NCI-H345 treated with DMSO at 0.1 percent for 48 hours (cell line): ENCODE measurements at regions not wholly inside any gene's neighbourhood (a gene's known extent, or its start where the extent isn't known, plus 50 kb on each side); places are given as distances from the start of the nearest gene placed in this dataset.
"Not testable (repeated sequence)": the region's sequence is repeated elsewhere in the genome, so short reads cannot be mapped to it uniquely, and the experiment has no call there.

Experiments used
- DNase-seq: peaks from one replicate; lab custom pipeline; 2025; ENCODE audit not compliant: unreplicated experiment; lab: John Stamatoyannopoulos, UW

DNA sequence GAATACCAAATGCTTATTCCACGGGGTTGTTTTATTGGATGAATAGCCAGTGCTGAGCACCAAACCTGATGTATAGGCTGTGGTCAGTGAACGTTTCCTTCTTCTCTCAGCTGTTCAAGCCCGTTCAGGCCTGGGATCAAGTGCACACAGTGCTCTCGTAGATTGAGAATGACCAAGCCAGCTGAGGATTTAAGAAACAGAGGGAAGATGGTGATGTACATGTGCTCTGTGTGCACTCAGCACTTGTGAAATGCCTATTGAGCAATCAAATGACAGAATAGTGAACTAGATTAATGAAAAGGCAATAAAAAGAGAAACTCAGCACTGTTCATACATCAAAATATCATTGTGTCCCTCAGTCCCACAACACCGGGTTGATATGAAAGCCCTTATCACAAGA lies 302.5 kb downstream of the BMPER start:
- no peak for DNase-seq

DNA sequence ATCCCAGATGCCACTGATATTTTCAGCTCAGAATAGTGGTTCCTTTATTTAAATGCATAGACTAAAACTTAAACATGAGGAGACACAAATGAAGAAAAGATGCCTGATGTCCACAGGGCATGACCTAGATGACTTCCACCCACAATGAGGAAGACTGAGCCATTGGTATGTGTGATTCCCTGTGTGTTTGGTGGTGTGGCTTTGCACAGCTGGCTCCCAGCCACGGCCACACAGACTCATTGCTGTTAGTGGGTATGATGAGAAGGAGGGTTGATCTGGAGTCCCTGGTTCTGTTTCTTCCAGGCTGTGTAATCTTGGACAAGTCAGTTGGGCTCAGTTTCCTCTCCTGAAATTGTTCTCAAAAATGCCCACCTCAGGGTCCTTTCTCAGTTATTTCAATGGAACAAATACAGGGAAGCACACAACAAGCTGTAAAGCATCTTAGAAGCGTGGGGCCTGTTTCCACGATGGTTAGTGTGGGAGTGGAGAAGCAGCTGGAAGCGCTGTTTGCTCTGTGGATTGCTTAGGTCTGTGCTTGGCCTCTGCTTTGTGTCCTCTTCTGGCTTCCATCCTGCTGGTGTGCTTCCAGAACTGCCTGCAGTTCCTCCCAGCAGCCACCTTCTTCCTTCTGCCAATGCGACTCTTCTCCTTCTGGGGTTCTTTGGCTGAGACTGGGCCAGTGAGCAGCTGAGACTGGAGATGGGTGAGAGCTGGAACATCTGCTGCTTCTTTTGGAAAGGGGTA lies 303.7 kb downstream of the BMPER start:
- no peak for DNase-seq

DNA sequence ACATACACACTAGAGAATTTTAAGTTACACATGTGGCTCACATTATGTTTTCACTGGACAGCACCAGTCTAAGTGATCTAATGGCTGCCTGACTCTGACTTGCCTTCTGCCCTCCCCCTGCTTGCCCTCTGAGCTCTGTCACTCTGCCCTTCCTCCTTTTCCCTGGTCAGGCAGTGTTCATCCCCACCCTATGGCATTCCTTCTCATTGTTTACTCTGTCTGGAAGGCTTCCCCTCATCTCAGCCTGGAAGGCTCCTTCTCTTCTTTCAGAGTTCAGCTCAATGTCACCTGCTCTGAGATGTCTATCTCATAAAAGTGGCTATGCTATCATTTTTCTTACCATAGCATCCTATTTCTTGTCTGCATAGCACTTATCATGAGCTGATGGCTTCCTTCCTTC lies 305.7 kb downstream of the BMPER start:
- DNase-seq = no peak

DNA sequence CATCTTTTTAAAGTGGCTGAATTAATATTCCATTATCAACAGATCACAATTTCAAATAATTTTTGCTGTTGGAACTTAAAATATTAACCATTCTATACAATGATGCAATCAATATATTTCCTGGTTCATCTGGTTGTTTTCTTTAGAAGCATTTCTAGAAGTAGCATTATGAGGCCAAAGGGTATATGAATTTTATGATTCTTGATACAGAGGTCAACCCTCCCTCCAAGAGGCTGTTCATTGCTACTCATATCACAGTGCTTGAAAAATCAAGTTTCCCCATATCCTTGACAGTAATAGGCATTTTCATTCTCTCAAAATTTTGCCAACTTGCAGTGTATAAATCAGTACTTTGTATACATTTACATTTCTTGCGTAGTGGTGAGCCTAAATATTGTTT lies 312.6 kb downstream of the BMPER start:
- DNase-seq = no peak

DNA sequence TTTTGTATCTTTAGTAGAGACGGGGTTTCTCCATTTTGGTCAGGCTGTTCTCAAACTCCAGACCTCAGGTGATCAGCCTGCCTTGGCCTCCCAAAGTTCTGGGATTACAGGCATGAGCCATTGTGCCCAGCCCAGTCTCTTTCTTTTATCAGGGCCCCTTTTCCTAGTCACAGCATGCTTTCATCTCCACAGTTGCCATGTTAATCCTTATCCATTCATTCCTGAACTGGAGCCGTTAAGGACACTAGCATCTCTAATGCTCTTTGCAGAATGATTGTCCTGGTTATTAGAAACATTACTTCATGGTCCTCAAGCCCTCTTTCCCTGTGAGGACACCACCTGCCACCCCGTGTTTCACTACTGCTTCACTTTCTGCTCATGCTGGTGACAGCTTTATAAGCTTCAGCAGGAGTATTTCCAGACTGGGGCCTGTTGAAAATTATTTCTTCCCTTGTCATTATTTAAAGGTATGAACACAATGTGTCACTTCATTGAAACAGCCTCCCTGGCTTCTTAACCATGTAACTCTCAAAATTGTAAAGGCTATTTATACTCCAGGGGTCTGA lies 313.9 kb downstream of the BMPER start:
- DNase-seq = no peak

DNA sequence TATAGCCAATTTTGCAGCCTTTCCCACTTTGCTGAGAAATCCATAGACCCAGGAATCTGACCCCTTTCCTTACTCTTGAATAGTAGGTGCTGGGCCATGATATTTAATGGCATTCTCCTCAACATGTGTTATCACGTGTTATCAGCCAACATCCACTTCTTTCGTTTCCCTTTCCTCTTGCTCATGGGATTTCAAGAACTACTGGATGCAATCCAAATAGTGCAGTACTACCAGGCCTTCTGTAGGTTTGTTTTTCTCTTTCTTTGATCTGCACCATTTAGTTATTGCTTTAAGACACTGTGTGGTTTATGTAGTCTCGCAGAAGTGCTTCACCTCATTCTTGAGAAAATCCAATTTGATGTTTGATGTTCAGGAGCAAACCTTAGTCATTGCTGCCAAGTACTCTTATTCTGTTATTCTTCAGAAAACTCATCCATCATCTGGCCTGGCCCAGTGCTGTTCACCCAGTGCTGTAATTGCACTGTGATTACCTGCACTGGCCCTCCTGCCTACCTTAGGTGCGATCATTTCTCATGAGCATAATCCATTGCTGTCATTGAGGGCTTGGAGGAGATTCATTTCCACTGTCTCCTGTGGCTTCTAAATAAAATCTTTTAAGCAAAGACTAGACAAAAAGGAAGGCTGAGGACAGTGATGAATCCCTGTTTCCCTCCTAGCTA lies 315.3 kb downstream of the BMPER start:
- no peak for DNase-seq

DNA sequence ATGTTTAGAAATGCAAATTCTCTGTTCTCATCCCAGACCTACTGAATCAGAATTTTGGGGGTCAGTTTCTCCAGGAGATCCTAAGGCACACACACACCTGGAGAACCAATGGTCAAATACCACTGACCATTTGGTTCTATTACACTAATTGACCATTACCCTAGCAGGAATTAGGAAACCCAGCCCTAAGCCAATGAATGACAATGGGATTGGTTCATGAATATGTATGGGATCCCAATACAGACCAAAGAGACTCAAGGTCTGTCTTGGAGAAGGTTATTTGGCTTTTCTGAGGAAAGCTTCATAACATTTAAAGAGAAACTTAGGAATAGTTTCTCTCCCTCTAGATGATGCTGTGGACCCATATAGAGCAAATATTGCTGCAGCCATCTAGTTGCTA lies 317.0 kb downstream of the BMPER start:
- no peak for DNase-seq

DNA sequence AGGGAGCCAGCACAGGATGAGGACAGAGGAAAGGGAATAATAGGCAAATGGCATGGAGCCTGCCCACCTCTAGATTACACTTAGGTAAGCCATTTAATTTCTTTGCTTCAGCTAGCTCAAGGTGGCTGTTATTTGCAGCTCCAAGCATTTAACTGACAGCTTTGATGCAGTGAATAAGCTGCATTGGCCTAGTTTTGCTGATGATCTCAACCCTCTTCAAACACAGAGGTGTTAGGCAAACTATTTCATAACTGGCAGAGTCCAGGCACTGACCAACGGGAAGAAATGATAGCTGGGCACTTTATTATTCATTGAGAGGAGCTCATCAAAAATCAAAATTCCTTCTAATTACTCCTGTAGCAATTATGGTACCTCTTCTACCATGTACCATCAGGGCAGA lies 317.4 kb downstream of the BMPER start:
- DNase-seq = no peak

DNA sequence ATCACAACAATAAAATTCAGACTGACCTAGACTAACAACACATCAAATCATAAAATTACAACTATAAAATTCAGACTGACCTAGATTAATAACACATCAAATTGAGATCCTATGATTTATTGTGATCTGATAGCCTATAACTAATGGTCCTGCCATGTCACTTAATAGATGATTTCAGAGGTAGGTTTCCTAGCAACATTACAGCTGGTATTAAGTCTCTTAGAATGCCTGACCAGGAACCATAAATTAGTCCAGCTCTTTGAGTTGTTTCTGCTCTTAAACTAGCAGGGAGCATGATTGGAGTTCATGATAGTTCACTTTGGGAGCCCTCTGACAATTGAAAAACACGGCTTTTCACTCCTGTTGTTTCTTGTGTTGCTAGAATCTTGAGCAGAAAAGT lies 318.9 kb downstream of the BMPER start:
- DNase-seq = no peak

DNA sequence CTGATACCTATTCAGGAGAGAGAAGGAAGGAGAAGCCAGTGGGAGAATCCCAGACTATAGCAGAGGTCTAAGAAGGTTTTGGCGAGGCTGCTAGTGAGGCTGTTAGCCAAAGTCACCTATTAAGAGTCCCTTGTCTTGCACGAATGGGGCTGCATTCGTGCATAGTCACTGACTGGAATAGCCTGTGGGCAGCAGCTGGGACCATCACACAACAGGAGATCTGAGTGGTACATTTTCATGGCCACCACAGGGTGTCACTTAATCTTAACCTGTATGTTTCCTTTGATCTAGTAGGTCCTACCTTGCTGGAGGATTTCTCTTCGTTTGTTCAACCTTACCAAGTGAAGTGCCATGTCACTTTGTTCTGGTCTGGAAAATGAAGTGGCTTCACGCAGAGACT lies 319.9 kb downstream of the BMPER start:
- DNase-seq = peak; percentile 98

DNA sequence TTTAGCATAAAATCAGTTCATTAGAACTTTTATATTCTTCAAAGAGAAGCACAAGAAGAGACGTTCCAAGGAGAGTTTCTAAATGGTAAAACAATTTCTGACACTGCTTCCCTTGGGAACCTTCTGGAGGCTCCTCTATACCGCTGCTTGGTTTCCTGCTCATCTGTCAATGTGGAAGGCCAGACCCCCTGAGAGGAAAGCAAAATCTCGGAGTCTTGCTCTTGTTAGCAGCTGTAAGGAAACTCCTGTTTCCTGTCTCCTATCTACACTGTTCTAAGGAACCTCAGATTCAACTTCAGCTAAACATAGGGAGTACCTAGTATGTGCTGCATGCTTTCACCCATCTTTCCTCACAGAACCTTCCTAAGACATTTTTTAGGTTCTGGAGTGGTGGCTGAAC lies 322.2 kb downstream of the BMPER start:
- no peak for DNase-seq

DNA sequence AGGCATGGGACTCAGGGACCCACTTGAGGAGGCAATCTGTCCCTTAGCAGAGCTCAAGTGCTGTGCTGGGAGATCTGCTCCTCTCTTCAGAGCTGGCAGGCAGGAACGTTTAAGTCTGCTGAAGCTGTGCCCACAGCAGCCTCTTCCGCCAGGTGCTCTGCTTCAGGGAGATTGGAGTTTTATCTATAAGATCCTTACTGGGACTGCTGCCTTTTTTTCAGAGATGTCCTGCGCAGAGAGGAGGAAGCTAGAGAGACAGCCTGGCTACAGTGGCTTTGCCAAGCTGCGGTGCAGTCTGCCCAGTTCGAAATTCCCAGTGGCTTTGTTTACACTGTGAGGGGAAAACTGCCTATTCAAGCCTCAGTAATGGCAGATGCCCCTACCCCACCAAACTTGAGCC lies 329.8 kb downstream of the BMPER start:
- not testable (repeated sequence) for DNase-seq

DNA sequence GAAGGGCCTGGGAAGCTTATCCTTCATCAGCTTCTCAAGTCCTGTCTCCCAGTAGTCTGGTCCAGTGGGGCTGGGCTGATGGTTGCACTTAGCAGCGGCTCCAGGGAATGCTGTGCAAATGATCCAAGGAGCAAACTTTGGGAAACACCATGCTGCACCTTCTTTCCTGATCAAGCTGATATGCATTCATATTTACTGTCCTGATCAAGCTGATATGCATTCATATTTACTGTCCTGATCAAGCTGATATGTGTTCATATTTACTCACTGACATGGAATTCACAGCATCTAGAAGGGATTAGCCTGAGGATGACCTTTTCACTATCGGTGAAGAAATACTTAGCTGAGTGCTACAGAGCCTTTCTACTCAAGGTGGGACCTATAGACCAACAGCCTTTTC lies 330.7 kb downstream of the BMPER start:
- no peak for DNase-seq

DNA sequence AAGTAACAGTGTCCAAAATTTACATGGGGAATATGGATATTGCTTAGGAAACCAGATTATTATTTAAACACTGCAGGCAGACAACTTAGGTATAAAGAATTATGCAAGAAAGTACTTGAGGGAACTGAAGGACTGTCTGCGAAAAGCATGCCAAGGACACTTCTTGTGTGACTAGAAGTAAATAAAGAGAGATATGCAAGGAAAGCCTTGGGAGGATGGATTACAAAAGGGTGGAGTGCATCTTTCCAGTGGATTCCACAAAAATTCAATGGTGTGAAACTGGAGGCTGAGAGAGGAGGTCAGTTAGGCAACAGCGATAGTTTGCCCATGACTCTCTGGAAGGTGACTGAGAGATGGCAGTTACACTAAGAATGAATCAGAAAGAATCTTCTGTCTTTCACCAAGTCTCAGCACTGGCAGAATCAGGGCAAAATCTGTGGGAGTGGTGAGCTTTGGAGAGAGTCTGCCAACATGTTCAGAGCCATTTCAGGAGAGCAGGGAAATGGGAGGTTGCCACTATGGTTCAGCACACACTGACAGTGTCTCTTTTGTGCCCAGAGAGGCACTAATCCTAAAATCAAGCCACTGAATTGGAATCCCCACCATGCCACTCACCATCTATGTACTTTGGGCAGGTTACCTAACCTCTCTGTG lies 331.6 kb downstream of the BMPER start:
- DNase-seq = no peak

DNA sequence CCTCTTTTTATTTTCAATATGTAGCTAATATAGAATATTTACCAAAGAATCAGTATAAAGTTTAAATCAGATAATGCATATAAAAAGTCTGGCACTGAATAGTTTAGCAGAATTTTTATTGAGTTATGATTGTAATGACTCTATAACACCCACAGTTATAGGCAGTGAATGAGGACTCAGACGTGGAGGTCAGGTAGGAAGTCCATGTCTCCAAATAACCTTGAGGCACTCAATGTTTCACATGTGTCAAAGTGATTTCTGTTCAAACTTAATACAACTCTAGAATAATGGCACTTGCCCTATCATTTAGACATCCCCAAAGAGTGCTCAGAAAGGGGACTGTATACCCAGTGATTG lies 332.1 kb downstream of the BMPER start:
- no peak for DNase-seq

DNA sequence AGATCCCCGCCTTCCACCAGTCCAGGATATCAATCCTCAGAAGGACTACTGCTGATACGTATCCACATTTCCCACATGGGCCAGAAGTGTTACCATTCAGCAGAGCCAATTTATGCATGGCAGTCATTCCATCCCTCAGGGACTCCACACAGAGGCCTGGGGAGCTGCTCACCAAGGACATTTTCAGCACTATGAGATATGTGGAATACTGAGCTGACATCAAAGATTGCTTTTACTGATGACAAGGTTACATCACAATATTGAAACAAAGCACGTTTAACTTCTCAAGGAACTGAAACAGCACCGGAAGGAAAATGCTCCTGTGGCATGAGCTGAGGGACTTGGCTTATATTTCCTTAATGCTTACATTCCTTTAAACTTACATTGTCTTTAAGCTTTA lies 335.1 kb downstream of the BMPER start:
- no peak for DNase-seq

DNA sequence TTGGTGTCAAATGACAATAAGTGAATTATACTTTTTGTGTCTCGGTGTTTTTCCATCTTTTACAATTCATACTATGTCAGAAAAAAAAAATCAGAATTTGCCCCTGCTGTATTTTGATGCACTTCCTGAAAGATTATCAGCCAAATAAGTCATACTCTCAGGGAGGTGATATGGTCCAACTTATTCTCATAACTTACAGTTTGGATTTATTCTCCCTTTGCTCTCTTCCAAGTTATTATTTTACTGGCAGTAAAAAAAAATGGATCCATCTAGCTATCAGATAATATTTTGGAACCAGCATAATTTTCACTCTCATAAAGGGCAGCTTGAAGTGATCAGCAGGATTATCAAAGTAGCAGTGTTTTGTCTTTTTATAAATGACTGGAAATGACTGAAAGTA lies 337.1 kb downstream of the BMPER start:
- no peak for DNase-seq

DNA sequence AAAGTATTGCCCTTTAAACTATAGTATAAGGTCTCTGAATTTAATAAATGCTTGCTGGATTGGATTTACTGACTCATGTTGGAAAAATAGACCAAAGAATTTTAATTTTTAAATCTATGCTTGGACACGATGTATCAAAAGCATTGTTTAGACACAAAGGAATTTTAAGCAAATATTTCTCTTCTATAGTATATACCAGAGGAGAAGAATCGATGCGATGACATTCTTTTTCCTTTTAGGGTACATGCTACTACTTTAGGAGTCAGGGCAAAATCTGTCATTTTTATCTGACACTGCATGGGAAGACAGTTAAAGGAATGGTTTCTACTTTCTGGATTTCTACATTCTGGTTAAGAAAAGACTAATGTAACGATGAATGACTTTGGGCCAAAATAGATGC lies 339.9 kb downstream of the BMPER start:
- DNase-seq = no peak

DNA sequence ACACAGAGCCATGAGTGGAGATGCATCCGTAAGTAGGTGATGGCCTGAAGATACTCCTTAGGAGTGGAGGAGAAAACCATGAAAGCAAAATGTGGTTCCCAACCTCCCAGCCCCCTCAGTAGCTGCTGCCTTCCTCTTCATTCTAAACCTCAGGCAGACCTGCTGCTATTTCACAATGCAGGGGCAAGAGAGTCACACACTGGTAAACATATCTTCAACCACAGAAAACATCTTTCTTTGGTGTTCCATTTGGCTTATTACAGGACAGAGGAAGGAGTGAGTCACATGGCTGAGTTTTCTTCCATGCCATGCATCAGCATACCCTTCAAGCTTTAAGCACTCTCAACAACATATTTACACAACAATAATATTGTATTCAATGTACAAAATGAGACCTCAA lies 342.1 kb downstream of the BMPER start:
- no peak for DNase-seq

DNA sequence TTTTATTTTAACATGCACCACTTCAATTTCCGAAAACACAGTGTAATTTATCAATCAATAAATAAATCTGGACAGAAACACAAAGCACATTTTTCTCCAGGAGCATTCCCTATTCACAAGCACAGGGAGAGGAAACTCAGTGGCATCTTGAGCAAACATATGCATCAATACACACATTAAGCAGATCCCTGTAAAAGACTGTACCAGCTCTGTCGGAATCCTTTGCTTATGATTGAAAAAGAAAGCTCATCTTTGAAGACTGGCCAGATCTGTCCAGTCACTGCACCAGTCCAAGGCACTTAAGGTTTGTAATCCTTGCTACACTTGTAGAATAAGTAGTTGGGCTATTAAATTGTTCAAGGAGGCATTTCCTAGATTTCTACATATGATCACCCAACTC lies 343.9 kb downstream of the BMPER start:
- no peak for DNase-seq

DNA sequence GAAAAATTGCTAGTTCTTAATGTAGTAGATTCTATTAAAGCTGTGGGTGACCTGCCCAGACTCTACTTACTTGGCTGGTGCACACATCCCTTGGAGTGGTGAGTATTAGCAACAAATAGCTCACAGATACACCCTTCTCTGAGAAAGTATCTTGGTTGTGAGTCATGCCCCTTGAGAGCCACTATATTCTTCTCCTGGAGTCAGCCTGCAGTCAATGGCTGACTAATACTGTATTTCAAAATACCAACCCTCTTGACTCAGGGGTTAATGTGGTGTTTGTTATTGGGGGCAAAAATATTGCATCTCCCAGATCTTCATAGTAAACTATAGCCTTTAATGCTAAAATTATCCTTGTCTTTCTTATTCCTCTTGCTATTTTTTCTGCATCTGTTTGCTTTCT lies 354.9 kb downstream of the BMPER start:
- DNase-seq = no peak

DNA sequence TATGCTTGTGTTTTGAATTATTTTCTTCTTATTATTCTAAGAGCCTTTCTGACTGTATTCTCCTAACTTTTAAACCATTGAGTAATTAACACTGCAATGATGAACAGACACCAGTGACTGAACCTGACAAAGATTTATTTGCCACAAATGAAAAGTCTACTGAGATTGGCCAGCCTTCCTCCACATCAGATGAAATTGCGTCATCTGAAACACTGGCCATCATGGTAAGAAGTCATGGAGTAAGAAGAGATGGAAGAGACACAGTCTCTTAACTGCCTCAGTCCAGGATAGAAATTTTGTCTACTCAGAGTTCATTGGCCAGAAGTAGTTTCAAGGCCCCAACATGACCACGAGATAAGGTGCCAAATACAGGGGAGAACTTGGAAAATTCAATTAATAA lies 357.8 kb downstream of the BMPER start:
- no peak for DNase-seq
